A673 (cell line): ENCODE measurements at regions not wholly inside any gene's neighbourhood (a gene's known extent, or its start where the extent isn't known, plus 50 kb on each side); places are given as distances from the start of the nearest gene placed in this dataset.

Experiments used
- BruUV-seq: library from RNA; stranded (reverse); fragments of 400-500 nt; replicated peaks from 2 replicates; lab custom pipeline; 2021; lab: Mats Ljungman, UMichigan
- CTCF ChIA-PET: fragments of 300-600 bp; sonication (Branson Sonifier 250); formaldehyde crosslinking; loops from one replicate; lab custom pipeline; 2022; ENCODE audit warnings: antibody characterized with exemption; lab: Charles Lee
- POLR2A ChIA-PET: fragments of 300-600 bp; sonication (Branson Sonifier 250); formaldehyde crosslinking; loops from one replicate; lab custom pipeline; 2022; ENCODE audit warnings: antibody characterized with exemption; ENCODE audit not compliant: low non-redundant PET; lab: Charles Lee
- DNase-seq: peaks from one replicate; pipeline ENCODE4 v3.0.0-alpha.2; 2015; ENCODE audit warnings: low spot score
- H3K27ac ChIP-seq: fragments of 200-600 bp; sonication (generic); 2 replicates; pipeline ENCODE4 v1.5.1; 2016; ENCODE audit warnings: mixed run types, low read depth, mild to moderate bottlenecking, mixed read lengths, antibody characterized with exemption, low read length; ENCODE audit not compliant: poor library complexity, severe bottlenecking
- H3K27me3 ChIP-seq: fragments of 200-600 bp; sonication (generic); replicated peaks from 2 replicates; pipeline ENCODE4 v1.6.1; 2017; ENCODE audit warnings: mixed run types, low read depth, mild to moderate bottlenecking, mixed read lengths, antibody characterized with exemption, low read length; ENCODE audit not compliant: insufficient read depth, poor library complexity
- H3K36me3 ChIP-seq: fragments of 200-600 bp; sonication (generic); 2 replicates; pipeline ENCODE4 v1.6.1; 2016; ENCODE audit warnings: mixed run types, mild to moderate bottlenecking, mixed read lengths, antibody characterized with exemption, low read length; ENCODE audit not compliant: insufficient read depth, poor library complexity, severe bottlenecking
- H3K4me1 ChIP-seq: fragments of 200-600 bp; sonication (generic); 2 replicates; pipeline ENCODE4 v1.6.1; 2017; ENCODE audit warnings: mixed run types, mild to moderate bottlenecking, mixed read lengths, antibody characterized with exemption, low read length; ENCODE audit not compliant: insufficient read depth, poor library complexity, severe bottlenecking
- H3K4me3 ChIP-seq: fragments of 200-600 bp; sonication (generic); 2 replicates; pipeline ENCODE4 v1.5.1; 2016; ENCODE audit warnings: low read depth, mixed run types, mild to moderate bottlenecking, mixed read lengths, low read length; ENCODE audit not compliant: poor library complexity, severe bottlenecking
- H3K9me3 ChIP-seq: fragments of 200-600 bp; sonication (generic); 2 replicates; pipeline ENCODE4 v1.6.1; 2016; ENCODE audit warnings: mixed run types, low read depth, mild to moderate bottlenecking, mixed read lengths, antibody characterized with exemption, low read length; ENCODE audit not compliant: poor library complexity, severe bottlenecking
- EZH2 ChIP-seq: fragments of 200-600 bp; sonication (generic); IDR thresholded peaks from 2 replicates; pipeline ENCODE4 v1.6.1; 2017; ENCODE audit warnings: borderline replicate concordance, low read depth, mild to moderate bottlenecking, mixed read lengths, antibody characterized with exemption, low read length; ENCODE audit not compliant: poor library complexity, severe bottlenecking
- intact Hi-C: fragments of 100-400 bp; cut with micrococcal nuclease; formaldehyde crosslinking; loops from one replicate; pipeline ENCODE4 v1.10.0; 2022; ENCODE audit not compliant: unreplicated experiment
- TF ChIP-seq, protein P1 (sequence below): fragments of 300-800, 200-600 bp; sonication (generic); conservative IDR thresholded peaks from 2 replicates; pipeline ENCODE4 v1.5.1; 2017; ENCODE audit warnings: low read depth, mild to moderate bottlenecking, antibody characterized with exemption, low read length, moderate library complexity, mixed read lengths

DNA sequence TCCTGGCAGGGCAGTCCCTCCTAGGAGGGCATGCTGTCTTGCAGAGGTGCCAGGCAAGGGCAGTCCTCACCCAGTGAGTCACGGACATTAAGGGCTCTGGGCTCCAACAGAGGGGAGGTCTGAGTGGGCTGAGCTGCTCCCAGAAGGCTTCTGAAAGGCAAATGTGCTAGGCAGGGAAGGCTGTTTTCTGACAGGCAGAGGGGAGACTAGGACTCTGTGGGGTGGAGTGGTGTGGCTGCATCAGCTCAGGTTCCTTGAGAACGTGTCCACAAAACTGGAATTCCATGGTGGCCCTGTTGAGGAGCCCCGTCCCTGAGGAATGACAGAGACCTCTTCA lies 283.5 kb downstream of the MYCN start:
- Histone ChIP-seq H3K4me3 (no peak overlapping the region), H3K27me3 (no peaks in the 10 kb centered on the region), H3K4me1 (peaks cover 5% of the 10 kb centered on the region), H3K9me3 (no peaks in the 10 kb centered on the region), H3K27ac (no peak overlapping the region), H3K36me3 (no peaks in the 10 kb centered on the region)
- no TSS peak for BruUV-seq
- DNase-seq = no peak
- POLR2A ChIA-PET = no interaction called here
- intact Hi-C loops = loop anchor here (10.0 kb wide), 1 partner anchor 279 kb away; the partner anchor contains the start of gene MYCN
- TF ChIP-seq EZH2 = no peak
- TF ChIP-seq, protein P1, sequence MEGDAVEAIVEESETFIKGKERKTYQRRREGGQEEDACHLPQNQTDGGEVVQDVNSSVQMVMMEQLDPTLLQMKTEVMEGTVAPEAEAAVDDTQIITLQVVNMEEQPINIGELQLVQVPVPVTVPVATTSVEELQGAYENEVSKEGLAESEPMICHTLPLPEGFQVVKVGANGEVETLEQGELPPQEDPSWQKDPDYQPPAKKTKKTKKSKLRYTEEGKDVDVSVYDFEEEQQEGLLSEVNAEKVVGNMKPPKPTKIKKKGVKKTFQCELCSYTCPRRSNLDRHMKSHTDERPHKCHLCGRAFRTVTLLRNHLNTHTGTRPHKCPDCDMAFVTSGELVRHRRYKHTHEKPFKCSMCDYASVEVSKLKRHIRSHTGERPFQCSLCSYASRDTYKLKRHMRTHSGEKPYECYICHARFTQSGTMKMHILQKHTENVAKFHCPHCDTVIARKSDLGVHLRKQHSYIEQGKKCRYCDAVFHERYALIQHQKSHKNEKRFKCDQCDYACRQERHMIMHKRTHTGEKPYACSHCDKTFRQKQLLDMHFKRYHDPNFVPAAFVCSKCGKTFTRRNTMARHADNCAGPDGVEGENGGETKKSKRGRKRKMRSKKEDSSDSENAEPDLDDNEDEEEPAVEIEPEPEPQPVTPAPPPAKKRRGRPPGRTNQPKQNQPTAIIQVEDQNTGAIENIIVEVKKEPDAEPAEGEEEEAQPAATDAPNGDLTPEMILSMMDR = no peak
- CTCF ChIA-PET = no interaction called here

GRCh38 chr2:16223161-16223840 lies 283.0 kb downstream of the MYCN start:
- ChIA-PET CTCF (no interaction called here), POLR2A (no interaction called here)
- H3K36me3 ChIP-seq = no peaks in the 10 kb centered on the region
- no peaks in the 10 kb centered on the region for H3K9me3 ChIP-seq
- no peak for DNase-seq
- H3K27ac ChIP-seq = no peak overlapping the region
- TF ChIP-seq, protein P1 = no peak
- TF ChIP-seq EZH2 = no peak
- H3K4me3 ChIP-seq = no peak overlapping the region
- H3K4me1 ChIP-seq = peaks cover 5% of the 10 kb centered on the region
- intact Hi-C loops = loop anchor here (10.0 kb wide), 1 partner anchor 278 kb away; the partner anchor contains the start of gene MYCN
- H3K27me3 ChIP-seq = no peaks in the 10 kb centered on the region
- BruUV-seq = no TSS peak

DNA sequence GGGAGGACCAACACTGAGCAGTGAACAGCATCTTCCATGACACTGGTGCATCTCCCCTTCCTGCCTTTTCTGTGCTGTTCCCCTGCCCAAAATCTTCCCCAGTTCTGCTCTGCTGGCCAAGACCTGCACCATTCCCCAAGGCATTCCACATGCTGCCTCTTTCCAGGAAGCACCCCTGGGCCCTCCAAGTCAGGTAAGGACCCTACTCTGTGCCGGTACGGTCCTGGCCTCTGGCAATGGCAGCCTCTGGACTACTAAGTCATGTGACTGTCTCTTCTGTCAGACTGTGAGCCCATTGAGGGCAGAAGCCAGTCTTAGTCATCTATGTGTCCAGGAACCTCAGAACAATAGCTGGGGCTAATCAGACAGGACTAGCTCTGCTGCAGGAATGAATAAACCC lies 282.0 kb downstream of the MYCN start:
- Histone ChIP-seq H3K4me1 (peaks cover 3% of the 10 kb centered on the region), H3K4me3 (no peak overlapping the region), H3K36me3 (no peaks in the 10 kb centered on the region), H3K9me3 (no peaks in the 10 kb centered on the region), H3K27ac (no peak overlapping the region), H3K27me3 (no peaks in the 10 kb centered on the region)
- CTCF ChIA-PET = no interaction called here
- BruUV-seq = no TSS peak
- intact Hi-C loops = loop anchor here (10.0 kb wide), 1 partner anchor 278 kb away; the partner anchor contains the start of gene MYCN
- POLR2A ChIA-PET = no interaction called here
- TF ChIP-seq, protein P1 = no peak
- no peak for TF ChIP-seq EZH2
- no peak for DNase-seq
